ENCODE measurements at regions not wholly inside any gene's neighbourhood (a gene's known extent, or its start where the extent isn't known, plus 50 kb on each side); places are given as distances from the start of the nearest gene placed in this dataset.
A peak's percentile ranks its signal among the peaks of the same experiment; 100 is the strongest.

GRCh38 chr7:128145191-128145590, 95.9 kb upstream of the LEP start:
- no peak for DNase-seq

GRCh38 chr7:128146052-128146451, 95.0 kb upstream of the LEP start:
- no peak for DNase-seq

DNA sequence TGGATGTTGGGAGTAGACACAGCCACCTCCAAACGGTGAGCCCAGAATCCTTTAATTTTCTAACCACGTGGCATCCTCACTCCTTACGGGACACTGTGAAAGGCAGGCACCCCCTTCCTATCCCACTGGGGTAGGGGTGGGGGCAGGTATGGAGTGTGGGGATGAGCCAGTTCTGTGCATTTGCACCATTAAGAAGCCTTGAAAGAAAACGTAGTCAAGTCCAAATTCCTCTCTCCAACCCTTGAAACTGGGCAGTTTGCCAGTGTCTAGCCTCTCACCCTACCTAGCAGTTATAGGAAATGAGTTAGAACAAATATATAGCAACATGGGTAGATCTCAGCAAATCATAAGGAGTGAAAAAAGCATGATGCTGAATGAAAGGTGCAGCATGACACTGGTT, 92.4 kb upstream of the LEP start:
- DNase-seq: no peak

GRCh38 chr7:128150223-128150865, 90.7 kb upstream of the LEP start:
- no peak for DNase-seq

GRCh38 chr7:128151635-128152034, 89.4 kb upstream of the LEP start:
- DNase-seq: no peak

- no peak for DNase-seq
These were observed 88.4 kb upstream of the LEP start for GRCh38 chr7:128152721-128153120.

GRCh38 chr7:128153436-128153835, 87.6 kb upstream of the LEP start:
- no peak for DNase-seq

DNA sequence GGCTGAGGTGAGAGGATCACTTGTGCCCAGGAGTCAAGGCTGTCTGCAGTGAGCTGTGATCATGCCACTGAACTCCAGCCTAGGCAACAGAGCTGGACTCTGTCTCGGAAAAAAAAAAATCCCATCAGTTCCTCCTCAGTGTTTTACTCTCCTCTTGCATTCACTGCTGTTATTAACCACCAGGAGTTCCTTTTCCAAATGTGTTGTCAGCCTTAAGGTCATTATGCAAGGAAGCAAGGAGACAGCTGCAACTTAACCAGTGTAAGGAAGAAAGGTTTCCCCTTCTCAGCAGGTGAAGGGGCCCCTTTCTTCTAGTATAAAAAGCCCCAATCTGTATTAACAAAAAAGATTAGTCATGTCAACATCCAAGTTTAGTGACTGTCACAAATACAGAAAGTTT, 86.6 kb upstream of the LEP start:
- DNase-seq: no peak

GRCh38 chr7:128155100-128155740, 85.9 kb upstream of the LEP start:
- no peak for DNase-seq

DNA sequence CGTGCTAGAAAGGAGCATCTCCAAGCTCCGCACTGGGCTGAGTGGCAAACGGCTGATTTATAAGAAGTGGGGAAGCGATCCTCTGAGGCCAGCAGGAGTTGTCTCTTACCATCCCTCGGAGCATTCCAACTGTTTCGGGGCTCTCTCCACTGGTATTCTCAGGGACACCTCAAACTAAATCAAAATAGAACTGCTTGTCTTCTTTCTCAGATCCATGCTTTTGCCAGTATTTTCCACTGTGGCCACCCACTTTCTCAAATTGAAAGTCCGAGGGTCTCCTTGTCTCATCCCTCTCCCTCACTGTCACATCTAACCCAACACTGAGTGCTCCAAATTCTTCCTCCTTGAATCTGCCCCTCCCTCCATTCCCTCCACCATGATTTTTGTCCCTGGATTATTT, 83.2 kb upstream of the LEP start:
- DNase-seq: no peak

DNA sequence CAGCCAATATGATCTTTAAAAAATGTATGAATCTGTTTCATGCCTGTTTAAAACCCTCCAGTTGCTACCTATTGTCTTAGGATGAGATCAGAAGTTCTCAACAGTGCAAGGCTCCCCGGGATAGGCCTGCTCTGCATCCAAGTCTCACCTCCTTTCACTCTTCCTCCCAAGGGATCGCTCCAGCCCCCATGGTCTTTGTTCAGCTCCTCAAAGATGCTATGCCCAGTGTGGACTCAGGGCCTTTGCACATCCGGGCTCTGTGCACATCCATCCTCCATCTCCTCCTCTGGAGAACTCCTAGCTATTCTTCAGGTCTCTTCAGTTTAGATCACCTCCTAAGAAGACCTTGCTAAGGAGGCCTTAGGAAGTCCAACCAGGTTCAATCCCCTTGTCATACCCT, 82.7 kb upstream of the LEP start:
- DNase-seq: no peak

DNA sequence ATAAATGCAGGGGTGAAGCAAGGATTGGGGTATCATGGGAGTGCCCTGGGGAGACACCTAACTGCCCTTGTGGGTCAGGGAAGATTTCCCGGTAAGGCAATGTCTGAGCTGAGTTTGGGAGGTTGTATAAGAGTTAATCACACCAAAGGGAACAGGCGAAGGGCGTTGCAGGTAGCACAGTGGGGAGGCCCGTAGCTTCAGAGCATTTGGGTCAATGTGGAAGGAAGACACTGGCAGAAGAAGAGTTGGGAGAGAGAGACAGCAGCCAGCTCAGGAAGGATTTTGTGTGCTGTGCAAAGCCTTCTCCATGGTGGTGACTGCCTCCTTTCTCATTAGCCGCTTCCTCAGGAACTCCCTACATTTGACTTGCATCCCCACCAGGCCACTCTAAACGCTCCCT, 80.8 kb upstream of the LEP start:
- DNase-seq: no peak

GRCh38 chr7:128161466-128162125, 79.5 kb upstream of the LEP start:
- no peak for DNase-seq

- DNase-seq: no peak
These were observed 78.4 kb upstream of the LEP start for GRCh38 chr7:128162666-128163065.

- no peak for DNase-seq
These were observed 77.6 kb upstream of the LEP start for GRCh38 chr7:128163473-128163872.

DNA sequence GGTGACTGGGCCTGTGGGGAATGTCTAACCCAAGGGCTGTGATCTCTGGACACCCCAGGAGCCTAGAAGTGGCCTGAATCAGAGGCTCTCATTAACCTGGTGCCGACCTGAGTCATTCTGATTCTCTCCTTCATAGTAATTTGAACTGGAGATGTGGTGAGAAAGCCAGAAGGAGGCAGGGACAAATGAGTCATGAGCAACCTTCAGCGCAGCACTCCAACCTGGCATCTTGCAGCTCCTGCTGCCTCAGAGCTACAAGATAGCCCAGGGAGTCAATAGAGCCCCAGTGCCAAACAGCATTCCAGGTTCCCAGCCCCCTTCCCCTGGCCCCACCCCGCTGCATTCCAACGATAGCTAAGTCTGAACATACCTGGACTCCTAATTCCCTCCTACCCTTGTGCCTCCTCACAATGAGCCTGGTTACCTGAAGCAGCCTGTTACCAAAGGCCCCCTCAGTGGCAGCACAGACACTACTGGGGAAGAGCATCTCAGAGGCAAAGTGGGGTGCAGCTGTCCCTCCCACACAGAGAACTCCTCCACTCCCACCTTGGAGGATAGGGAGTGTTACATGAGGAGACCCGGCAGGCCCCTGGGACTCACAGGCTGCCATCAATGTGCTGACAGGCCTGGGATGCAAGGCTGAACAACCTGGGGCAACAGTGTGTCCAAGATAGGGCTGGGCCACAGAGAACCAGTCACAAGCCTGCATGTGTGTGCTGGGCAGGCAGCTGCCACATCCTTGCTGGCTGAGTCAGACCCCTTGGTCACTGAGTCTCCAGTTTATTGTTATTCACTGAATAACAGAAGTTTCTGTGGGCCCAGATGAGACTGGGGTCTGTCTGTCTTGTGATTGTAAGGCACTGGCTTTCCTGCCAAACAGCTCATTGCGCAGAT, 76.8 kb upstream of the LEP start:
- DNase-seq: no peak

DNA sequence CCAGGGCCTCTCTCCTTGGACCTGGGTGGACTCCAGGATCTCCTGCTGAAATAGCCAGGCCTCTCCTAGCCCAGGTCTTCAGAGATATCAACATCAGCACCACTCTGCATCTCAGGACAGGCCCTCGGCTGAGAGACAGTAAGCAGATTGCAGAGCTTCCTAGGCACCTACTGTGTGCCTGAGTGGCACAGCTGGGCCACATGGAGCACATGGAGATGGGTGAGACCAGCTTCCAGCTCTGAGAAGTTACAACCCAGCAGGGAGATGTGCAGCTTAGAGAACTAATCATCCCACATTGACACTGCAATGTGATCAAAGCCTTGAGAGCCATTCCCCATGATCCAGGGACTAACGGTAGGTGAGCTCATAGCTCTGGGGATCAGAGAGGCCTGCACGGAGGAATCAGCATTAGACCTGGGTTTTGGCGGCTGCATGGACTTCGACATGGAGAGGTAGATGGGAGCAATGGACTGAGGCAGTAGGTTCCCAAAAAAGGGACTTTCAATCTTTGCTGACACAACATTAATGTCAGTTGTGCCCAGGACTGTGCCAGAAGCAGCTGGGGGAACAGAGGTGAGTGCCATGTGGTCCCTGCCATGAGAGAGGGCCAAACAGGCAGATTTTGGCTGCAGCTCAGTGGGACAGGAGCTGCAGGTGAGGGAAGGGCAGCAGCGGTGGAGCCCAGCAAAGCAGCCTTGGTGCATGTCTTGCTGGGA, 76.0 kb upstream of the LEP start:
- DNase-seq: no peak

GRCh38 chr7:128165927-128166420, 75.1 kb upstream of the LEP start:
- no peak for DNase-seq

DNA sequence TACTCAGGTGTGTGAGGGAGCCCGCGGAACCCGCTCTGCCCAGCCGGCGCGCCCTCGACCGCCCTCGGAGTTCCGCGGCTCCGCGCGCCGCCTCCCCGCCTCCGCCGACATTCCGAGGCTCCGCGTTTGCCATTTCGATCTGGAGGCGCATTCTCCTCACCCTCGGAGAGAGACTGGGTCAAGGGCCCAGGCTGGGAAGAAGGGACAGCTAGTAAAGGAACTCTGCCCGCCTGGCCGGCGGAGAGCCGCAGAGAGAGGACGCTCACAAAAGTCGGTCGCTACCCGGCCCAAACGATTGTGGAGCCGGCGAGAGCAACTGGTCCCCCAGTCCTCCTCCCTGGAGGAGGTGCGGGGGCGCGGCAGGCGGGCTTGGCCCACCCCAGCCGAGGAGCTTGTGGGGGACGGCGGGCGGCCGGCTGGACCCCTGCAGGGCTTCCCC, 74.5 kb upstream of the LEP start:
- peak; percentile 50 to 74 for DNase-seq

- DNase-seq: peak; percentile 71 to 87
These were observed 73.9 kb upstream of the LEP start for GRCh38 chr7:128167042-128167701.

GRCh38 chr7:128167791-128168666, 73.0 kb upstream of the LEP start:
- DNase-seq: no peak
